Endothelial cell of umbilical vein (primary cell): ENCODE measurements at regions not wholly inside any gene's neighbourhood (a gene's known extent, or its start where the extent isn't known, plus 50 kb on each side); places are given as distances from the start of the nearest gene placed in this dataset.

Experiments
- BruUV-seq: library from RNA; stranded (reverse); fragments of 400-500 nt; replicated peaks from 2 replicates; lab custom pipeline; 2021; lab: Mats Ljungman, UMichigan
- CTCF ChIA-PET: fragments of 300-600, 350-600 bp; sonication (Branson Sonifier 250); formaldehyde crosslinking; loops from one replicate; lab custom pipeline; 2021; ENCODE audit warnings: antibody characterized with exemption, inconsistent platforms; lab: Charles Lee
- POLR2A ChIA-PET: fragments of 300-600, 350-600 bp; sonication (Branson Sonifier 250); formaldehyde crosslinking; loops from one replicate; lab custom pipeline; 2021; ENCODE audit warnings: antibody characterized with exemption, inconsistent platforms; lab: Charles Lee
- DNase-seq: peaks from one replicate; pipeline ENCODE4 v3.0.0-alpha.2; 2011; ENCODE audit warnings: low read depth, low spot score
- FAIRE-seq: peaks from 2 replicates; lab custom pipeline; 2011; peaks lifted over from hg19 to GRCh38; lab: Jason Lieb, UNC
- H2AFZ ChIP-seq: 2 replicates; pipeline ENCODE4 v1.6.0; 2012; ENCODE audit warnings: low read depth, low read length, control low read depth, inconsistent platforms
- H3K27ac ChIP-seq: 2 replicates; pipeline ENCODE4 v1.5.1; 2011; ENCODE audit warnings: low read depth, mild to moderate bottlenecking, control low read depth, low read length, moderate library complexity; ENCODE audit not compliant: insufficient read depth
- H3K27me3 ChIP-seq, 2 experiments: 2 replicates each; pipeline versions ENCODE4 v1.6.0 to v1.6.1; 2011; ENCODE audit warnings: low read length in 2 of 2, mixed read lengths in 1 of 2; ENCODE audit not compliant: control insufficient read depth in 2 of 2, insufficient read depth in 2 of 2
- H3K36me3 ChIP-seq, 2 experiments: 2 replicates in 1 of 2; 3 replicates in 1 of 2; pipeline ENCODE4 v1.5.1; 2011; ENCODE audit warnings: low read length in 2 of 2, mild to moderate bottlenecking in 1 of 2, moderate library complexity in 1 of 2; ENCODE audit not compliant: control insufficient read depth in 2 of 2, insufficient read depth in 2 of 2; ENCODE audit errors: extremely low read depth in 1 of 2
- H3K4me1 ChIP-seq: 3 replicates; pipeline ENCODE4 v1.5.1; 2011; ENCODE audit warnings: mild to moderate bottlenecking, low read length; ENCODE audit not compliant: control insufficient read depth, insufficient read depth; ENCODE audit errors: extremely low read depth
- H3K4me2 ChIP-seq: 2 replicates; pipeline ENCODE4 v1.6.1; 2011; ENCODE audit warnings: low read length, control low read depth, mixed read lengths; ENCODE audit not compliant: insufficient read depth
- H3K4me3 ChIP-seq, 3 experiments: fragments of 200-600 bp in 1 of 3; sonication (generic), shearing (Covaris generic) in 1 of 3; replicated peaks in 1 of 3; 2 replicates each; pipeline ENCODE4 v1.5.1; 2011 to 2016; ENCODE audit warnings: control low read depth in 3 of 3, low read length in 3 of 3, mild to moderate bottlenecking in 2 of 3, inconsistent platforms in 1 of 3, low read depth in 1 of 3, moderate library complexity in 1 of 3; ENCODE audit not compliant: insufficient read depth in 1 of 3
- H3K79me2 ChIP-seq: 2 replicates; pipeline ENCODE4 v1.6.0; 2012; ENCODE audit warnings: low read length, inconsistent platforms; ENCODE audit not compliant: control insufficient read depth, insufficient read depth
- H3K9ac ChIP-seq: replicated peaks from 2 replicates; pipeline ENCODE3; 2011; ENCODE audit warnings: low read length, control low read depth; ENCODE audit not compliant: insufficient read depth; ENCODE audit errors: extremely low read depth
- H3K9me1 ChIP-seq: replicated peaks from 3 replicates; pipeline ENCODE4 v1.6.0; 2011; ENCODE audit warnings: mild to moderate bottlenecking, low read length; ENCODE audit not compliant: control insufficient read depth, insufficient read depth; ENCODE audit errors: extremely low read depth
- H3K9me3 ChIP-seq: replicated peaks from 2 replicates; pipeline ENCODE4 v1.5.1; 2012; ENCODE audit warnings: low read length, inconsistent platforms; ENCODE audit not compliant: control insufficient read depth, insufficient read depth
- H4K20me1 ChIP-seq: replicated peaks from 2 replicates; pipeline ENCODE3; 2011; ENCODE audit warnings: mild to moderate bottlenecking, low read length; ENCODE audit not compliant: control insufficient read depth, insufficient read depth; ENCODE audit errors: extremely low read depth
- CTCF ChIP-seq, 2 donors: IDR thresholded peaks; 1 replicate in 1 of 2; 2 replicates in 1 of 2; pipeline ENCODE4 v1.5.1; 2011; ENCODE audit warnings: low read length in 2 of 2, mild to moderate bottlenecking in 2 of 2, moderate library complexity in 2 of 2, control low read depth in 1 of 2, inconsistent platforms in 1 of 2, low read depth in 1 of 2; ENCODE audit not compliant: insufficient read depth in 1 of 2; ENCODE audit errors: extremely low read depth in 1 of 2
- EZH2 ChIP-seq: IDR thresholded peaks from 2 replicates; pipeline ENCODE4 v1.6.1; 2012; ENCODE audit warnings: borderline replicate concordance, low read depth, mild to moderate bottlenecking, moderate library complexity, low read length, inconsistent platforms; ENCODE audit not compliant: severe bottlenecking
- FOS ChIP-seq: IDR thresholded peaks from 2 replicates; pipeline ENCODE4 v1.6.1; 2011; ENCODE audit warnings: mild to moderate bottlenecking, low read length, moderate library complexity, borderline replicate concordance; ENCODE audit not compliant: insufficient read depth
- GATA2 ChIP-seq: IDR thresholded peaks from 2 replicates; pipeline ENCODE4 v1.7.0; 2011; ENCODE audit warnings: low read depth, mild to moderate bottlenecking, moderate library complexity, mixed read lengths, low read length; ENCODE audit not compliant: insufficient read length, insufficient read depth
- JUN ChIP-seq: IDR thresholded peaks from 2 replicates; pipeline ENCODE4 v1.6.1; 2011; ENCODE audit warnings: borderline replicate concordance, low read depth; ENCODE audit not compliant: insufficient read length, insufficient read depth
- MAX ChIP-seq: IDR thresholded peaks from 2 replicates; pipeline ENCODE4 v1.6.1; 2011; ENCODE audit not compliant: insufficient read depth, insufficient read length
- MYC ChIP-seq: IDR thresholded peaks from one replicate; pipeline ENCODE4 v1.6.1; 2011; ENCODE audit warnings: mild to moderate bottlenecking, low read depth, low read length
- POLR2A ChIP-seq: IDR thresholded peaks from 2 replicates; pipeline ENCODE4 v1.6.1; 2012; ENCODE audit warnings: low read depth, mild to moderate bottlenecking, control low read depth, low read length
- POLR2AphosphoS5 ChIP-seq: IDR thresholded peaks from 2 replicates; pipeline ENCODE4 v1.6.1; 2012; ENCODE audit warnings: low read depth, mild to moderate bottlenecking, control low read depth, low read length, moderate library complexity; ENCODE audit not compliant: insufficient read depth
- dilution Hi-C: fragments of 300-500 bp; cut with MboI; formaldehyde crosslinking; loops from one replicate; pipeline ENCODE4 v1.15.0; 2019; ENCODE audit warnings: low sequenced_read_pairs; ENCODE audit not compliant: extremely low pct_ligation_motif_present
- intact Hi-C: fragments of 100-400 bp; cut with micrococcal nuclease; formaldehyde crosslinking; loops from one replicate; pipeline ENCODE4 v1.10.0; 2022

- no peaks in the 10 kb centered on the region for H3K79me2 ChIP-seq
- no peak overlapping the region for H2AFZ ChIP-seq
- ChIA-PET POLR2A (no interaction called here), CTCF (no interaction called here)
- no peaks in the 10 kb centered on the region for H4K20me1 ChIP-seq
- no peak overlapping the region for H3K4me3 ChIP-seq
- H3K4me2 ChIP-seq = no peak overlapping the region
- H3K27me3 ChIP-seq = no peaks in the 10 kb centered on the region
- no peak overlapping the region for H3K27ac ChIP-seq
- H3K9ac ChIP-seq = no peak overlapping the region
- FAIRE-seq = no peak
- intact Hi-C loops = no loop called here
- dilution Hi-C loops = no loop called here
- no peaks in the 10 kb centered on the region for H3K9me1 ChIP-seq
- H3K9me3 ChIP-seq = no peaks in the 10 kb centered on the region
- BruUV-seq = no TSS peak
- DNase-seq = no peak
- no peaks in the 10 kb centered on the region for H3K36me3 ChIP-seq
- TF ChIP-seq CTCF (IDR thresholded peaks at IDR 0.05; ENCODE audit: extremely low read depth in 1 of 2, insufficient read depth in 1 of 2, low read depth in 1 of 2, low read length in 2 of 2) = no peak
- no peak for TF ChIP-seq GATA2
- TF ChIP-seq FOS = no peak
- no peak for TF ChIP-seq POLR2AphosphoS5
- no peak for TF ChIP-seq MAX
- no peak for TF ChIP-seq MYC
- peaks cover 11% of the 10 kb centered on the region for H3K4me1 ChIP-seq
Observed at GRCh38 chr2:122750095-122750494, 994.6 kb downstream of the TSN start.

- ChIA-PET CTCF (no interaction called here), POLR2A (no interaction called here)
- Histone ChIP-seq H3K9me3 (no peaks in the 10 kb centered on the region), H3K79me2 (no peaks in the 10 kb centered on the region), H3K27ac (no peak overlapping the region), H3K36me3 (no peaks in the 10 kb centered on the region), H3K4me2 (no peak overlapping the region), H3K4me3 (no peak overlapping the region), H2AFZ (no peak overlapping the region), H3K4me1 (peaks cover 11% of the 10 kb centered on the region), H3K27me3 (no peaks in the 10 kb centered on the region), H3K9ac (no peak overlapping the region), H3K9me1 (no peaks in the 10 kb centered on the region), H4K20me1 (no peaks in the 10 kb centered on the region)
- TF ChIP-seq POLR2AphosphoS5 (no peak), CTCF (IDR thresholded peaks at IDR 0.05; ENCODE audit: extremely low read depth in 1 of 2, insufficient read depth in 1 of 2, low read depth in 1 of 2, low read length in 2 of 2) (no peak), EZH2 (no peak), FOS (no peak), MYC (no peak), MAX (no peak), POLR2A (no peak), JUN (no peak), GATA2 (no peak)
- DNase-seq (no peak), FAIRE-seq (no peak)
- intact Hi-C loops (no loop called here), dilution Hi-C loops (no loop called here)
- no TSS peak for BruUV-seq
Observed at GRCh38 chr2:122750808-122751207, 995.4 kb downstream of the TSN start.
